ENCODE measurements at regions not wholly inside any gene's neighbourhood (a gene's known extent, or its start where the extent isn't known, plus 50 kb on each side); places are given as distances from the start of the nearest gene placed in this dataset.

GRCh38 chr3:195013411-195014361 is 257.3 kb downstream of the XXYLT1 start:
- no peak for DNase-seq (ENCODE audit: low spot score)

GRCh38 chr3:195015021-195015420 is 255.9 kb downstream of the XXYLT1 start:
- no peak for DNase-seq (ENCODE audit: low spot score)

GRCh38 chr3:195017151-195017550 is 253.8 kb downstream of the XXYLT1 start:
- no peak for DNase-seq (ENCODE audit: low spot score)

All from RKO (cell line).